ENCODE measurements at regions not wholly inside any gene's neighbourhood (a gene's known extent, or its start where the extent isn't known, plus 50 kb on each side); places are given as distances from the start of the nearest gene placed in this dataset.
A peak's percentile ranks its signal among the peaks of the same experiment; 100 is the strongest.

DNA sequence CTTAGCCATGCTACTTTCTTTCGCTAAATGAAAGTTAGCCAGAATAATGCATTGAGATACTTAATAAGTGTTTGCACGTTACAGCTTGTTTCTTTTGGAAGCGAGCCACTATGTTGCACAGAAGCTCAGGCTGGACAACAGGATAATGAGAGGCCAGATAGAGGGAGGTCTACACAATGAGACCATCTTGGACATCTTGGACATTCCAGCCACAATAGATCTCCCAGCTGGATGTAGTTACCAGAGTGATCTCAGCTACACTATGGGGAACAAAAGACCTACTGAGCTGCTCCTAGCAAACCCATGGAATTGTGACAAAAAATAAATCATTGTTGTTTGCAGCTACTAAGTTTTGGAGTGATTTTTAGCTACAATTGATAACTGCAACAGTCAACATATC is 540.1 kb upstream of the SEMA6D start:
- TF ChIP-seq, protein P1, sequence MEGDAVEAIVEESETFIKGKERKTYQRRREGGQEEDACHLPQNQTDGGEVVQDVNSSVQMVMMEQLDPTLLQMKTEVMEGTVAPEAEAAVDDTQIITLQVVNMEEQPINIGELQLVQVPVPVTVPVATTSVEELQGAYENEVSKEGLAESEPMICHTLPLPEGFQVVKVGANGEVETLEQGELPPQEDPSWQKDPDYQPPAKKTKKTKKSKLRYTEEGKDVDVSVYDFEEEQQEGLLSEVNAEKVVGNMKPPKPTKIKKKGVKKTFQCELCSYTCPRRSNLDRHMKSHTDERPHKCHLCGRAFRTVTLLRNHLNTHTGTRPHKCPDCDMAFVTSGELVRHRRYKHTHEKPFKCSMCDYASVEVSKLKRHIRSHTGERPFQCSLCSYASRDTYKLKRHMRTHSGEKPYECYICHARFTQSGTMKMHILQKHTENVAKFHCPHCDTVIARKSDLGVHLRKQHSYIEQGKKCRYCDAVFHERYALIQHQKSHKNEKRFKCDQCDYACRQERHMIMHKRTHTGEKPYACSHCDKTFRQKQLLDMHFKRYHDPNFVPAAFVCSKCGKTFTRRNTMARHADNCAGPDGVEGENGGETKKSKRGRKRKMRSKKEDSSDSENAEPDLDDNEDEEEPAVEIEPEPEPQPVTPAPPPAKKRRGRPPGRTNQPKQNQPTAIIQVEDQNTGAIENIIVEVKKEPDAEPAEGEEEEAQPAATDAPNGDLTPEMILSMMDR (IDR thresholded peaks at IDR 0.05; ENCODE audit: low read depth, low read length, missing control alignments) = no peak
- no peak overlapping the region for H3K4me3 ChIP-seq (replicated peaks; ENCODE audit: low read depth, low read length)
- DNase-seq (ENCODE audit: extremely low read depth, low read depth) = no peak

DNA sequence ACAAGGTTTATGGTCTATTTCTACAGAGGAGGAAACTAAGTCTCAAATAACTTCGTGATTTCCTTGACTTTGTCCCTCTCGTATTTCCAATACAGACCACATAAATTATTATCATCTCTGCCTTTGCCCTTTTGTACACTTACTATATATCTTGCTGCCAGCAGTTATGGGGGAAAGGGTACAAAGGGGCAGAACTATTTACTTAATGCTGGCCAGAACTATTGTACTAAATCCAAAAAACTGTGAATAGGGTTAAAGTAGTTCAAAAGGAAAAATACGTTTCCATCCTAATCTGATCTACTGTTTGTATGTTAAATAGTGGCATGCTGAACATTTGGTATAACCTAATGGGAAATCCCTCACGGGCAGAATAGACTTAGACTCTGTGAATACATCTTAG is 537.3 kb upstream of the SEMA6D start:
- H3K4me3 ChIP-seq (replicated peaks; ENCODE audit: low read depth, low read length) = no peak overlapping the region
- TF ChIP-seq, protein P1 (IDR thresholded peaks at IDR 0.05; ENCODE audit: low read depth, low read length, missing control alignments) = no peak
- DNase-seq (ENCODE audit: extremely low read depth, low read depth) = no peak

DNA sequence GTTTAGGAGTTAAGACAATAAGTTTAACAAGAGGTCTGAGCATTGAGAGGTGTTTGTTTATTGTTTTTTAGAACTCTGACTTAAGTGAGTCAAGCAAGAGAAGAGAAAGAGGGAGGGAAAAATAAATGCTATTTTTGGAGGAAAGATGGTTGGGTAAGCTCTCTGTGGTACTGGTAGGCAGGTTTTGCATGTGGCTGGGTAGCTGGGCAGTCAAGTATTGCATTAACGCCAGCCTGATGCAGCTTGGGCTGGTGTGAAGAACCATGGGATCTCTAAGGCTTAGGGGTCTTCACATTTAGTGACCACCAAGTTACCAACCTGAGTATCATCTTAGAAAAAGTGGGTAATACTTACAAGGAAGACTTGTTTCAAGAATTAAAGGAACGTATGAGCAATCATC is 534.5 kb upstream of the SEMA6D start:
- TF ChIP-seq, protein P1 (IDR thresholded peaks at IDR 0.05; ENCODE audit: low read depth, low read length, missing control alignments) = no peak
- H3K4me3 ChIP-seq (replicated peaks; ENCODE audit: low read depth, low read length) = no peak overlapping the region
- no peak for DNase-seq (ENCODE audit: extremely low read depth, low read depth)

DNA sequence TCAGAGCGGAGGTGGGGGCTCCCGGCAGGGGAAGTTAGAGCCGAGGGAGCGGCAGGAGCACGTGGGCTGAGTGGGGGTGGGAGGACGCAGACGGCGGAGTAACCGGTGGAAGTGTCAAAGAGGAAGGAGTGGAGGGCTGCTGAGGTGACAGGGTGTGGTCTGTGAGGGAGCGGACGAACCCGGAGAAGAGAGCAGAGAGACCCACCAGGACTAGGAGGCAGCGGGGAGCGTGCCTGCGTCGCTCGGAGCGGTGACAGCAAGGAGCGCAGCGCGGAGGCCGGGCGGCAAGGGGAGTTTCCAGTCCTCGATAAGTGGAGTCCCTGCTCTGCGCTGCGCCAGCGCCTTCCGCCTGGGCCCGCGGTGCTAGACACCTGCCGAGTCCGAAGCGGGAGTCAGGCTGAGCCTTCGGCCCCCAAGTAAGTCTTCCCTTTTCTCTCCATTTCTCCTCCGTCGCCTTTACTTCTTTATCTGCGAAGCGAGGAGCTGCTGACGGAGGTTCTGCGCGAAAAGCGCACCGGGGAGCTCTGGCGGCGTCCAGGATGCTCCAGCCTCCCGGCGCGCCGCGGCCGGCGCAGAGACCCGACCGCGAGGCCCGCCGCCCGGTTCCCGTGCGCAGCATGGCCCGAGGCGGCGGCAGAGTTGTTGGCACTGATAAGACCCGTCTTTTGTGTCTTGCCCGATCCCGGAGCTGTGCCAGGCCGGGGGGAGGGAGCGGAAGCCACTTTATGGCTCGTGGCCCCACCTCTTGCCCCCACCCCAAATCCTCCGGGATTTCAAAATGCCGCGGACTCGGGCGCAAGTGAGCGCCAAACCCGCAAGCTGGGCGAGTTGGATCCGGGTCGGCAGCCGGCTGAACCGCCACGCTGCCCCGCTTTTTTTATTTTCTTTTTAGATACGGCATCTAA is 533.0 kb upstream of the SEMA6D start:
- no peak for DNase-seq (ENCODE audit: extremely low read depth, low read depth)
- TF ChIP-seq, protein P1 (IDR thresholded peaks at IDR 0.05; ENCODE audit: low read depth, low read length, missing control alignments) = no peak
- peak overlapping the region; percentile 43 for H3K4me3 ChIP-seq (replicated peaks; ENCODE audit: low read depth, low read length)

DNA sequence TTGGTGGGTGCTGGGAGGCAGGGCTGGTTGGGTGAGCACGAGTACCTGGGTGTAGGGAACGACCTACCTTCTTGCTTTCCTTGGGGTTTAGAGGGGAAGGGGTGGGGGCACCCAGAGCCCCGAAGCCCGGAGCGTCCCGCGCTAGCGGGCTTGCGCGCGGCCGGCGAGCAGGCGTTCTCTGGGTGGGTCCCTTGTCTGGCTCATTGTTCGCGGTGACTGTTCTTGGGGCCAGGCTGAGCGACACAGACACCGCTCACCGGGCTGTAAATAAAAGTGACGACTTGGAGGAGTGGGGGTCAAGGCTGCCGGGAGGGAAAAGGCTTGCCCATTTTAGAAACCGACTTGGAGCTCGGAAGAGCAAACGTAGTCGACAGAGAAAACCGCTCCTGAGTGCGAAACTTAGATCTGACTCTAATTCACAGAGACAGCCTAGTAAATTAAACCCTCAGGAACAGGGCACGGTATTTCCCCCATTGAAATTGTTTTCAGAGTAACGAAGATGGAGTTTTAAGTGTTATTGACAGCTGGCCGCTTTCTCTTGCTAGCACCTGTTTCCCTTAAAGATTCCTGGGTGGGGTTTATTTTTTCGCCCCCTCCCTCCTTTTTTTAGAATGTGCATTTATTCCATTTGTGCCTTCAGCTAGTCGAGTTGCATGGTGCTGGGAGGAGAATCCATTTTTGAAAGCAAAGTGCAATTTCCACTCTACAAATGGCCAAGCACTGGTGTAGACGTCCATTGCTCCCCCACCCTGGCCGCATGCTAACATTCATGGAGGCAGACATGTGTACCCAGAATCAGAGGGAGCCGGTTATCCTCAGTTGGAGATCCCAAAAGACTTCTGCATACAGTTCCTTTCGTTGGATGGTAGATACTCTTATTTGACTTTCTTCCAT is 532.1 kb upstream of the SEMA6D start:
- no peak for DNase-seq (ENCODE audit: extremely low read depth, low read depth)
- TF ChIP-seq, protein P1 (IDR thresholded peaks at IDR 0.05; ENCODE audit: low read depth, low read length, missing control alignments) = no peak
- H3K4me3 ChIP-seq (replicated peaks; ENCODE audit: low read depth, low read length) = peak overlapping the region; percentile 43

DNA sequence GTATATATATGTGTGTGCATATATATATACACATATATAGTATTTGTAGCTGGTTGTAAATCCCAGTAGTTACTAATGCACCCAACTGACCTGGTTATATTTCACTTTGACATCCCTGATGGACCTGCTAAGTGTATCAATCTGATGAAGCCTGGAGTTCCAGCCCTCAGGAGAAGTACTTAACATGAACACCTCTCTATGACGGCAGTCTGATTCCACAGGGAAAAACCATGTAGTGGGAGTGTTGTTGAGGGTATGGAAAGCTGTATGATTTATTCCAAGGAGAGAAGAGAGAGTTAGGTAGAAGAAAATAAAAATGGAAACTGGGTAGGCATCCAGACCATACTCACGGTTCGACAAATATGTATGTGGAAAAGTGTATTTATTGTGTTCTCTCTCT is 531.2 kb upstream of the SEMA6D start:
- H3K4me3 ChIP-seq (replicated peaks; ENCODE audit: low read depth, low read length) = no peak overlapping the region
- DNase-seq (ENCODE audit: extremely low read depth, low read depth) = no peak
- TF ChIP-seq, protein P1 (IDR thresholded peaks at IDR 0.05; ENCODE audit: low read depth, low read length, missing control alignments) = no peak
